IgD-negative memory B cell (primary cell): ENCODE measurements at regions not wholly inside any gene's neighbourhood (a gene's known extent, or its start where the extent isn't known, plus 50 kb on each side); places are given as distances from the start of the nearest gene placed in this dataset.
"Not testable (repeated sequence)": the region's sequence is repeated elsewhere in the genome, so short reads cannot be mapped to it uniquely, and the experiment has no call there.

ENCODE experiments used
- H3K27ac Mint-ChIP-seq, 3 donors: one replicate each; pipeline ENCODE4 v1.8.0; 2020 to 2022; ENCODE audit warnings: mild to moderate bottlenecking in 3 of 3, mixed read lengths in 3 of 3, moderate library complexity in 1 of 3
- H3K27me3 Mint-ChIP-seq: one replicate; pipeline ENCODE4 v1.8.0; 2021; ENCODE audit warnings: mixed read lengths
- H3K36me3 Mint-ChIP-seq: one replicate; pipeline ENCODE4 v1.8.0; 2020; ENCODE audit warnings: mild to moderate bottlenecking, mixed read lengths
- H3K4me1 Mint-ChIP-seq, 3 donors: one replicate each; pipeline ENCODE4 v1.8.0; 2020 to 2022; ENCODE audit warnings: mixed read lengths in 3 of 3, mild to moderate bottlenecking in 1 of 3
- H3K4me3 Mint-ChIP-seq, 4 donors: one replicate each; pipeline ENCODE4 v1.8.0; 2020 to 2022; ENCODE audit warnings: mild to moderate bottlenecking in 4 of 4, mixed read lengths in 4 of 4, moderate library complexity in 3 of 4
- H3K9me3 Mint-ChIP-seq, 3 donors: one replicate each; pipeline ENCODE4 v1.8.0; 2020 to 2021; ENCODE audit warnings: mixed read lengths in 3 of 3, mild to moderate bottlenecking in 1 of 3

DNA sequence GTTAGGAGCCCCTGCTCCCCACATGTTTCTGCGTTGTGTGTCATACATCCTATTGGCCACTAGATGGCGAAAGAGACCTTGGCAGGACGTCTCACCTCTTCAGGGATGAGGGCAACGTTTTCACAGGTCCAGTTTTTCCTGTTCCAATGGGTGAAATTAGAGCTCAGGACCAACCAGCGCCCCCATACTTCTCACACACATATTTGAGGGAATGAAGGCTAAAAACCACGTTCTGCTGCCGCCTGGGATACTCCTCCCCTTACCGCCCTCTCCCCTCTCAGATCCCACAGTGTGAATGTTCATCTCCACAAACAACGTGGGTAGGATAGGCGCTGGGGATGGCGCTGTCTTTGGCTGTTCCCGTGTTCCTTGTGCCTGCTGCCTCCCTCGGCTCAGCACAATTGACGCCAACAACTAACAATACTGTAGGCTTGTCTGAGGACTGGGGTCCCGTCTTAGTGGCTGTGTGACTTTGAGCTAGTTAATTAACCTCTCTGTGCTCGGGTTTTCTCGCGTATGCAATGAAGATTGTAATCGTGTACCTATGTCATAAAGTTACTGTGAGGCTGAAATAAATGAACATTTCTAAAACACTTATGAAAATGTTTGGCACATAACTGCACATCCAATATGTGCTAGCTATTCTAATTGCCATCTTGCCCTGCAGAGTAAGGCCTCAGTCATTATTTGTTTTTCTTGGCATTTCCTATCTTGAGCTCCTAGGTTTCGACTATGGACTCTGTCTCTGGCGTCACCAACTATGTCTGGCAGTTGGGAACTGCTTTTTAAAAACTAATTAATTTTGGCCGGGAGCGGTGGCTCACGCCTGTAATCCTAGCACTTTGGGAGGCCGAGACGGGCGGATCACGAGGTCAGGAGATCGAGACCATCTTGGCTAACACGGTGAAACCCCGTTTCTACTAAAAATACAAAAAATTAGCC, 181.3 kb upstream of the STK26 start:
- Mint-ChIP-seq H3K27ac (peak overlapping the region in 1 of 3 donors; percentile 44), H3K27me3 (peaks cover 12% of the 10 kb centered on the region), H3K9me3 (no peaks in the 10 kb centered on the region), H3K36me3 (no peaks in the 10 kb centered on the region), H3K4me1 (peaks cover 0 to 5% (median 4%) of the 10 kb centered on the region in 3 donors), H3K4me3 (no peak overlapping the region)

DNA sequence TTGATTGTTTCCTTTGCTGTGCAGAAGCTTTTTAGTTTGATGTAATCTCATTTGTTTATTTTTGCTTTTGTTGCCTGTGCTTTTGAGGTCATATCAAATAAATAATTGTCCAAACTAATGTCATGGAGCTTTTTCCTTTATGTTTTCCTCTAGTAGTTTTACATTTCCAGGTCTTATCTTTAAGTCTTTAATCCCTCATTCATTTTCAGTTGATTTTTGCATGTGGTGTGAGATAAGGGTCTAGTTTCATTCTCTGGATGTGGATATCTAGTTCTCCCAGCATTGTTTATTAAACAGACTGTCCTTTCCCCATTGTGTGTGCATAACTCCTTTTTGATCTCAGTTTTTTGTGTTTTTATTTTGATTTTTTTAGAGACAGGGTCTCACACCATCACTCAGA, 179.1 kb upstream of the STK26 start:
- Mint-ChIP-seq H3K27me3 (peaks cover 12% of the 10 kb centered on the region), H3K27ac (peak overlapping the region in 1 of 3 donors; percentile 45)

GRCh38 chrX:131845201-131845600, 177.9 kb upstream of the STK26 start:
- no peak overlapping the region for H3K27ac Mint-ChIP-seq
- H3K27me3 Mint-ChIP-seq, result peaks cover 12% of the 10 kb centered on the region
- no peaks in the 10 kb centered on the region for H3K36me3 Mint-ChIP-seq
- no peak overlapping the region for H3K4me3 Mint-ChIP-seq
- peaks cover 0 to 5% (median 4%) of the 10 kb centered on the region in 3 donors for H3K4me1 Mint-ChIP-seq
- H3K9me3 Mint-ChIP-seq, result no peaks in the 10 kb centered on the region

More for the DNA sequence above, 179.1 kb upstream of the STK26 start:
- Mint-ChIP-seq H3K4me3 (no peak overlapping the region), H3K9me3 (no peaks in the 10 kb centered on the region), H3K4me1 (peaks cover 0 to 5% (median 4%) of the 10 kb centered on the region in 3 donors), H3K36me3 (no peaks in the 10 kb centered on the region)

DNA sequence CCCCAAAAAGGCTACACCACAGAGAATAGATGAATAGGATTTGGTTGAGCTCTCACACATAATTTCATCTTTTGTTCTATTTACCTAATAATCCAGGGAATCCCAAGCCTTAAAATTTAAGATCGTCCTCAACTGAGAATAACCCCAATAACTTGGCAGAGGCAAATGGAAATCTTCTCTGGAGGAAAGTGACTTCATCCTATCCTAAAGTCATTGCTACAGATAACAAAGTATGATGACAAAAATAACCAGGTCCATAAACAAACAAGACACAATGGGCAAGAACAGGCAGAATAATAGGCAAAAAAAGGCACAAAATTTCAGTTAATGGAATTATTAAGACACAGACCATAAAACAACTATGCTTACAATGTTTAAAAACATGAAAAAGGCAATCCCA, 177.3 kb upstream of the STK26 start:
- Mint-ChIP-seq H3K27ac (no peak overlapping the region), H3K9me3 (no peaks in the 10 kb centered on the region), H3K27me3 (peaks cover 12% of the 10 kb centered on the region), H3K4me1 (peaks cover 0 to 5% (median 4%) of the 10 kb centered on the region in 3 donors), H3K4me3 (no peak overlapping the region), H3K36me3 (no peaks in the 10 kb centered on the region)

DNA sequence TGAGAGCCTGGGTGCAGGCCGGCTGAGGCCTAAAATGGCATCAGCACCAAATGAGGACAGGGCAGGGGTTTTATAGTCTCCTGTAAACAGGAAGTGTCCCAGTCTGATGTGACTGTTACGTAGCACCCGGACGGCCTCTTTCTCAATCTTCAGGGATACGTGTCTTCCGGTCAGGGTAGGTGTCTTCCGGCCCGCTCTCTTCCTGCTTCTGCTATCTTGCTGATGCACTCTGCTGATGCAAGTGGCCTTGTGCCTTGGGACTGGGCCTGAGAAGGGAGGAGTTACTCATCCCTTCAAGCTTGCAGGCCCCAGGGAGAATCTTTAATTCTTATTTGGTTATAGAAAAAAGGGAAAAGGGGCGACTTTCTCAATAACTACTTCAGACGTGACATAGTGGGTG, 172.1 kb upstream of the STK26 start:
- H3K4me3 Mint-ChIP-seq, H3K27ac Mint-ChIP-seq, H3K36me3 Mint-ChIP-seq, H3K9me3 Mint-ChIP-seq, H3K27me3 Mint-ChIP-seq, H3K4me1 Mint-ChIP-seq: not testable (repeated sequence)

DNA sequence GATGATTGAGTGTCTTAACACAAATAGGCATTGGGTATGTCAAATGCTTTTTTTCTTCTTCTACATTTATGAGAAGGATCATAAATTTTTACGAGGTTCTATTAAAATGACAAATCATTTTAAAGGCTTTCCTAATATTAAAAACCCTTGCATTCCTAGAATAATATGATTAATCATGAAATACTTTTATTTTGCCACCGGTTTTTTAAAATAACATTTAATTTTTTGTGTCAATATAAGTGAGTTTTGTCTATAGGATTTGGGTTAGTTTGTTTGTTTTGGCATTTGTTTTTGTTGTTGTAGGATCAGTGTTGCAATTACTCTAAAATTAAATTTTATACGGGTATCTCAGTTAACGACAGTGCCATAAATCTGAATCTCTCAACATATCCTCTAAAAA, 169.7 kb upstream of the STK26 start:
- Mint-ChIP-seq H3K27ac (no peak overlapping the region), H3K27me3 (peaks cover 8% of the 10 kb centered on the region), H3K36me3 (no peaks in the 10 kb centered on the region), H3K4me1 (peaks cover 0 to 1% (median 0%) of the 10 kb centered on the region in 3 donors), H3K9me3 (no peaks in the 10 kb centered on the region), H3K4me3 (no peak overlapping the region)

DNA sequence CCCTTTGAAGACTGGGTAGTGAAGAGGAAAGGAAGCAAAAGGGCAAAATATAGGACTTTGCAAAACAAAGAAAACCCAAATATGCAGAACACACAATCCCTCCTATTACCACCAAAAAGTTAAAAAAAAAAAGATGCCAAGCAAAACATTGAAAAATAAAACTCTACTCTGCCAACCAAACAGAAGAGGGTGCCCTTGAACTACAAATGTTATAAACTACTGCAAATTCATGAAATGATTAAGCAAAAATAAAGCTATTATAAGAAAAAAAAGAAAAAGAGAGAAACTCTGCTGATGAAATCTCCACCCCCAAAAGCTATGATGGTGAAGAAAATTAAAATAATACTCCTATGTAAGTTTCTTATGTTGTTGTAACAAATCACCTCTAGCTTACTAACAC, 168.5 kb upstream of the STK26 start:
- Mint-ChIP-seq H3K36me3 (no peaks in the 10 kb centered on the region), H3K4me1 (peaks cover 0 to 1% (median 0%) of the 10 kb centered on the region in 3 donors), H3K27me3 (peaks cover 8% of the 10 kb centered on the region), H3K27ac (no peak overlapping the region), H3K4me3 (no peak overlapping the region), H3K9me3 (no peaks in the 10 kb centered on the region)

- Mint-ChIP-seq H3K27ac (no peak overlapping the region), H3K4me1 (no peaks in the 10 kb centered on the region), H3K9me3 (peaks cover 0 to 5% (median 4%) of the 10 kb centered on the region in 3 donors), H3K36me3 (no peaks in the 10 kb centered on the region), H3K4me3 (no peak overlapping the region), H3K27me3 (peaks cover 2% of the 10 kb centered on the region)
These were observed 161.9 kb upstream of the STK26 start for GRCh38 chrX:131861088-131861787.

DNA sequence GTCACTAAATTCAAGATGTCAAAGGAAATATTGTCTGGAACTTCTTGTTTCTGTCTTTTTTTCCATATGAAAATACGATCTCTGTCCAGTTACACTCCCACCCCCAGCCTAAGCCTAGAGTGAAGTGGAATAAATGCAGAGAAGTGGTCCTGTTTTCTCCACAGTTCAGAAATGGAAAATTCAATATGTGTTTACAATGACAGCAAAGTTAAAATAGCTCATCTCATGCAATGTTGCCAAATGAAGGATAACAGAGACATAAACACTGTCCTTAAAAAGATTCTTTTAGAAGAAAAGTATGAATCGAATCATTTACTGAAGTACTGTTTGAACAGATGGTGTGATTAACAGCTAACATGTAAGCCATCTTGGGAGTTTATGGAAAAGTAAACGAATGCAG, 160.8 kb upstream of the STK26 start:
- Mint-ChIP-seq H3K9me3 (peaks cover 0 to 5% (median 4%) of the 10 kb centered on the region in 3 donors), H3K4me3 (no peak overlapping the region), H3K4me1 (no peaks in the 10 kb centered on the region), H3K27ac (no peak overlapping the region), H3K27me3 (peaks cover 2% of the 10 kb centered on the region), H3K36me3 (no peaks in the 10 kb centered on the region)

DNA sequence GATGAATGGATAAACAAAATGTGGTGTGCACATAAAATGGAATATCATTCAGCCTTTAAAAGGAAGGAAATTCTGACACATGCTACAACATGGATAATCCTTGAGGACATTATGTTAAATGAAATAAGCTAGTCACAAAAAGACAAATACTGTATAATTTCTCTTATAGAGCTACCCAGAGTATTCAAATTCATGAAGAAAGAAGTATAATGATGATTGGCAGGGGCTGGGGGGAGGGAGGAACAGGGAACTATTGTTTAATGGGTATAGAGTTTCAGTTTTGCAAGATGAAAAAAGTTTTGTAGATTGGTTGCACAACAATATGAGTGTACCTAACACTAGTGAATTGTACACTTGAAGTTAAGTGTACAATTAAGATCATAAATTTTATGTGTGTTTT, 153.9 kb upstream of the STK26 start:
- H3K9me3 Mint-ChIP-seq, result no peaks in the 10 kb centered on the region
- H3K27ac Mint-ChIP-seq, result no peak overlapping the region
- peaks cover 2% of the 10 kb centered on the region for H3K36me3 Mint-ChIP-seq
- H3K4me3 Mint-ChIP-seq, result no peak overlapping the region
- peaks cover 1% of the 10 kb centered on the region for H3K27me3 Mint-ChIP-seq
- H3K4me1 Mint-ChIP-seq, result no peaks in the 10 kb centered on the region

DNA sequence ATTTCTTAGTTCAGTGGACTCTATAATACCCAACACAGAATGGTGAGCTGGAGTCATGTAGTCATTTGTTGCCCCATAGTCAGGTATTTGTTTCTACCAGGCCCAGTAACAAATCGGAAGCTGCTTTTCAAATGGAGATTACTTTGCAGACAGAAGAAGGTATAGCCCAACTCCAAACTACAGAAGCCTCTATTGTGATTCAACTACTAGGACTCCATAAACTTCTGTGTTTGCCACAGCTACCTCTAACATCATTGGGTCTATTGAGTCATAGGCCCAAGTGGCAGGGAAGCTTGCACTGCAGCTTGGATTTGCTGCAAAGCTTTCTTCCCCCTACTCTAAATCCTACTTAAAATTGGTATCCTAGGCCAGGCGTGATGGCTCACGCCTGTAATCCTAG, 148.8 kb upstream of the STK26 start:
- Mint-ChIP-seq H3K9me3 (peaks cover 0 to 3% (median 0%) of the 10 kb centered on the region in 3 donors), H3K27ac (no peak overlapping the region), H3K27me3 (peaks cover 2% of the 10 kb centered on the region), H3K4me3 (no peak overlapping the region), H3K36me3 (peaks cover 2% of the 10 kb centered on the region), H3K4me1 (no peaks in the 10 kb centered on the region)

- not testable (repeated sequence) for H3K9me3 Mint-ChIP-seq, H3K27ac Mint-ChIP-seq, H3K4me3 Mint-ChIP-seq, H3K4me1 Mint-ChIP-seq, H3K36me3 Mint-ChIP-seq, H3K27me3 Mint-ChIP-seq
These were observed 147.3 kb upstream of the STK26 start for GRCh38 chrX:131875827-131876226.

DNA sequence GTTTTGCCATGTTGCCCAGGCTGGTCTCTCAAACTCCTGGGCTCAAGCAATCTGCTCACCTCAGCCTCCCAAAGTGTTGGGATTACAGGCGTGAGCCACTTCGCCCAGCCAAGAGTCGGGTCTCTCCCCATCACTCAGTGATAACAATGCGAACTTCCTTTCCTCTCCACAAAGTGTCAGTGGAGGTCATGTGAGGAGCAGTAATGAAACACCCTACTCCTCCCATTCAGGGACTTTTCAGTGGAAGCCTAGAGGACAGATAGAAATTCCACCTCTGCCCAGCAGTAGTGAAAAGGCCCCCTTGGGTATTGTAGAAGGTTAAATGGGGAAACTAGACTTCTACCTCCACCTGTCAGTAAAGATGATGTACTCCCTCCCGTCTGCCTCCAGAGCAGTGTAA, 141.9 kb upstream of the STK26 start:
- Mint-ChIP-seq H3K27me3 (peaks cover 7% of the 10 kb centered on the region), H3K4me3 (no peak overlapping the region), H3K4me1 (no peaks in the 10 kb centered on the region), H3K36me3 (no peaks in the 10 kb centered on the region), H3K27ac (no peak overlapping the region), H3K9me3 (peaks cover 0 to 2% (median 0%) of the 10 kb centered on the region in 3 donors)

GRCh38 chrX:131885042-131885441, 138.1 kb upstream of the STK26 start:
- not testable (repeated sequence) for H3K4me1 Mint-ChIP-seq, H3K9me3 Mint-ChIP-seq, H3K4me3 Mint-ChIP-seq, H3K36me3 Mint-ChIP-seq, H3K27ac Mint-ChIP-seq
- peaks cover 12% of the 10 kb centered on the region for H3K27me3 Mint-ChIP-seq

DNA sequence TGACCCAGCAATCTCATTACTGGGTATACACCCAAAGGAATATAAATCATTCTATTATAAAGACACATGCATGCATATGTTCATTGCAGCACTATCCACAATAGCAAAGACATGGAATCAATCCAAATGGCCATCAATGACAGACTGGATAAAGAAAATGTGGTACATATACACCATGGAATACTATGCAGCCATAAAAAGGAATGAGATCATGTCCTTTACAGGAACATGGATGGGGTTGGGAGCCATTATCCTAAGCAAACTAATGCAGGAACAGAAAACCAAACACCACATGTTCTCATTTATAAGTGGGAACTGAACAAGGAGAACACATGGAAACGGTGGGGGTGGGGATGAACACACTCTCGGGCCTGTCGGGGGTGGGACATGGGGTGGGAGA, 129.2 kb upstream of the STK26 start:
- not testable (repeated sequence) for H3K36me3 Mint-ChIP-seq, H3K9me3 Mint-ChIP-seq, H3K4me3 Mint-ChIP-seq, H3K27ac Mint-ChIP-seq, H3K27me3 Mint-ChIP-seq, H3K4me1 Mint-ChIP-seq

DNA sequence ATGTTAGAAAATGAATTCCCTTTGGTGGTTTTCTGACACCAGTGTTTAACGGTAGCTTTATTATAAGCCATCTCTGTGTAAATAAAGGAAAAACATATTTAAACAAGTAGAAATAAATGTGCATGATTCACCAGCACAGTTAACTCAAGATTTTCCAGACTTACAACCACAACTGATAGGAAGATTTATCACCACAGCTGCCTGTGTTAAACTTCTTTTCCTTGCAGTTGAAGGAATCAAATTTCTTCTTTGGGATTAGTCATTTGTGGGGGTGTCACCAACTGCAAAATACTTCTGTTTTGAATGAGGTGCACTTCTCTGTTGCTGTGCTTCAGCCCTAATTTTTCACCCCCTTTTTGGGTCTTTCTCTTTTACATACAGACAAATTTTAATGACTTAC, 128.1 kb upstream of the STK26 start:
- Mint-ChIP-seq H3K27ac (no peak overlapping the region), H3K9me3 (no peaks in the 10 kb centered on the region), H3K4me1 (peaks cover 0 to 1% (median 0%) of the 10 kb centered on the region in 3 donors), H3K36me3 (no peaks in the 10 kb centered on the region), H3K4me3 (no peak overlapping the region), H3K27me3 (peaks cover 7% of the 10 kb centered on the region)
